Testis (tissue), 2 donors: ENCODE measurements at regions not wholly inside any gene's neighbourhood (a gene's known extent, or its start where the extent isn't known, plus 50 kb on each side); places are given as distances from the start of the nearest gene placed in this dataset.

Experiments used
- POLR2A ChIP-seq: fragments of 450-650 bp; IDR thresholded peaks from one replicate; pipeline ENCODE4 v1.6.1; 2017; ENCODE audit warnings: antibody characterized with exemption, mild to moderate bottlenecking, moderate library complexity
- TF ChIP-seq, protein P1 (sequence below), 3 experiments: fragments of 450-650 bp in 2 of 3; fragments of 200-600 bp in 1 of 3; sonication (generic) in 1 of 3; IDR thresholded peaks; one replicate each; pipeline ENCODE4 v1.5.1; 2016 to 2019; ENCODE audit warnings: antibody characterized with exemption in 3 of 3, mild to moderate bottlenecking in 2 of 3, moderate library complexity in 1 of 3

- TF ChIP-seq, protein P1, sequence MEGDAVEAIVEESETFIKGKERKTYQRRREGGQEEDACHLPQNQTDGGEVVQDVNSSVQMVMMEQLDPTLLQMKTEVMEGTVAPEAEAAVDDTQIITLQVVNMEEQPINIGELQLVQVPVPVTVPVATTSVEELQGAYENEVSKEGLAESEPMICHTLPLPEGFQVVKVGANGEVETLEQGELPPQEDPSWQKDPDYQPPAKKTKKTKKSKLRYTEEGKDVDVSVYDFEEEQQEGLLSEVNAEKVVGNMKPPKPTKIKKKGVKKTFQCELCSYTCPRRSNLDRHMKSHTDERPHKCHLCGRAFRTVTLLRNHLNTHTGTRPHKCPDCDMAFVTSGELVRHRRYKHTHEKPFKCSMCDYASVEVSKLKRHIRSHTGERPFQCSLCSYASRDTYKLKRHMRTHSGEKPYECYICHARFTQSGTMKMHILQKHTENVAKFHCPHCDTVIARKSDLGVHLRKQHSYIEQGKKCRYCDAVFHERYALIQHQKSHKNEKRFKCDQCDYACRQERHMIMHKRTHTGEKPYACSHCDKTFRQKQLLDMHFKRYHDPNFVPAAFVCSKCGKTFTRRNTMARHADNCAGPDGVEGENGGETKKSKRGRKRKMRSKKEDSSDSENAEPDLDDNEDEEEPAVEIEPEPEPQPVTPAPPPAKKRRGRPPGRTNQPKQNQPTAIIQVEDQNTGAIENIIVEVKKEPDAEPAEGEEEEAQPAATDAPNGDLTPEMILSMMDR (IDR thresholded peaks at IDR 0.05): no peak
- no peak for TF ChIP-seq POLR2A
Observed at GRCh38 chr5:38138574-38138973, 119.8 kb upstream of the EGFLAM start.
